ENCODE measurements at regions not wholly inside any gene's neighbourhood (a gene's known extent, or its start where the extent isn't known, plus 50 kb on each side); places are given as distances from the start of the nearest gene placed in this dataset.
"Not testable (repeated sequence)": the region's sequence is repeated elsewhere in the genome, so short reads cannot be mapped to it uniquely, and the experiment has no call there.

- Histone ChIP-seq H3K36me3 (ENCODE audit: low read depth) (no peaks in the 10 kb centered on the region), H3K4me1 (ENCODE audit: low read depth) (no peaks in the 10 kb centered on the region), H3K9me3 (no peaks in the 10 kb centered on the region), H3K4me3 (no peak overlapping the region)
- no peak for TF ChIP-seq CTCF (IDR thresholded peaks at IDR 0.05)
- DNase-seq = no peak
- intact Hi-C loops (cut with DNase I, micrococcal nuclease) = no loop called here
- no peak for ATAC-seq
These were observed 239.6 kb upstream of the RAI14 start for GRCh38 chr5:34416501-34417008.

GRCh38 chr5:34420191-34420590, 235.9 kb upstream of the RAI14 start:
- ATAC-seq; H3K4me1 ChIP-seq (ENCODE audit: low read depth); H3K36me3 ChIP-seq (ENCODE audit: low read depth); intact Hi-C loops (cut with DNase I, micrococcal nuclease); H3K4me3 ChIP-seq; H3K9me3 ChIP-seq; DNase-seq: not testable (repeated sequence)

GRCh38 chr5:34436761-34437501, 219.2 kb upstream of the RAI14 start:
- DNase-seq = no peak
- TF ChIP-seq CTCF (IDR thresholded peaks at IDR 0.05) = no peak
- no peak for ATAC-seq
- no peaks in the 10 kb centered on the region for H3K9me3 ChIP-seq
- intact Hi-C loops (cut with DNase I, micrococcal nuclease) = no loop called here
- no peaks in the 10 kb centered on the region for H3K4me1 ChIP-seq (ENCODE audit: low read depth)
- no peaks in the 10 kb centered on the region for H3K36me3 ChIP-seq (ENCODE audit: low read depth)
- no peak overlapping the region for H3K4me3 ChIP-seq

- no peak for TF ChIP-seq CTCF (IDR thresholded peaks at IDR 0.05)
- ATAC-seq (no peak), DNase-seq (no peak)
- no peak overlapping the region for H3K4me3 ChIP-seq
- no peaks in the 10 kb centered on the region for H3K4me1 ChIP-seq (ENCODE audit: low read depth)
- no peaks in the 10 kb centered on the region for H3K9me3 ChIP-seq
- no peaks in the 10 kb centered on the region for H3K36me3 ChIP-seq (ENCODE audit: low read depth)
- intact Hi-C loops (cut with DNase I, micrococcal nuclease) = no loop called here
These were observed 216.5 kb upstream of the RAI14 start for GRCh38 chr5:34439601-34440000.

- H3K4me3 ChIP-seq; ATAC-seq; H3K9me3 ChIP-seq; H3K4me1 ChIP-seq (ENCODE audit: low read depth); DNase-seq; intact Hi-C loops (cut with DNase I, micrococcal nuclease); H3K36me3 ChIP-seq (ENCODE audit: low read depth): not testable (repeated sequence)
These were observed 214.4 kb upstream of the RAI14 start for GRCh38 chr5:34441767-34442166.

- Histone ChIP-seq H3K4me1 (ENCODE audit: low read depth) (no peaks in the 10 kb centered on the region), H3K4me3 (no peak overlapping the region), H3K36me3 (ENCODE audit: low read depth) (no peaks in the 10 kb centered on the region), H3K9me3 (no peaks in the 10 kb centered on the region)
- DNase-seq (no peak), ATAC-seq (no peak)
- no peak for TF ChIP-seq CTCF (IDR thresholded peaks at IDR 0.05)
- intact Hi-C loops (cut with DNase I, micrococcal nuclease) = no loop called here
These were observed 208.7 kb upstream of the RAI14 start for GRCh38 chr5:34447424-34447823.

- no peaks in the 10 kb centered on the region for H3K36me3 ChIP-seq (ENCODE audit: low read depth)
- DNase-seq (no peak), ATAC-seq (no peak)
- H3K4me1 ChIP-seq (ENCODE audit: low read depth) = no peaks in the 10 kb centered on the region
- TF ChIP-seq CTCF (IDR thresholded peaks at IDR 0.05) = no peak
- H3K9me3 ChIP-seq = no peaks in the 10 kb centered on the region
- intact Hi-C loops (cut with DNase I, micrococcal nuclease) = no loop called here
- no peak overlapping the region for H3K4me3 ChIP-seq
These were observed 206.5 kb upstream of the RAI14 start for GRCh38 chr5:34449639-34450038.

All from mucosa of descending colon (tissue), 3 donors.